ENCODE measurements at regions not wholly inside any gene's neighbourhood (a gene's known extent, or its start where the extent isn't known, plus 50 kb on each side); places are given as distances from the start of the nearest gene placed in this dataset.

- TF ChIP-seq CTCF (IDR thresholded peaks at IDR 0.05; ENCODE audit: extremely low read depth, missing control alignments) = no peak
- no peak for DNase-seq (ENCODE audit: low spot score)
Measured at GRCh38 chr5:27938989-27939388, 900.6 kb upstream of the CDH9 start.

GRCh38 chr5:27928060-27928459 lies 889.7 kb upstream of the CDH9 start:
- no peak for DNase-seq (ENCODE audit: low spot score)
- no peak for TF ChIP-seq CTCF (IDR thresholded peaks at IDR 0.05; ENCODE audit: extremely low read depth, missing control alignments)

- no peak for DNase-seq (ENCODE audit: low spot score)
Measured at GRCh38 chr5:27911216-27911615, 872.8 kb upstream of the CDH9 start.

GRCh38 chr5:27908341-27908740 lies 870.0 kb upstream of the CDH9 start:
- TF ChIP-seq CTCF (IDR thresholded peaks at IDR 0.05; ENCODE audit: extremely low read depth, missing control alignments) = no peak
- no peak for DNase-seq (ENCODE audit: low spot score)

More at GRCh38 chr5:27911216-27911615, 872.8 kb upstream of the CDH9 start:
- TF ChIP-seq CTCF (IDR thresholded peaks at IDR 0.05; ENCODE audit: extremely low read depth, missing control alignments) = no peak

- no peak for DNase-seq (ENCODE audit: low spot score)
Measured at GRCh38 chr5:27906931-27907601, 868.7 kb upstream of the CDH9 start.

GRCh38 chr5:27906481-27906880 lies 868.1 kb upstream of the CDH9 start:
- no peak for DNase-seq (ENCODE audit: low spot score)
- TF ChIP-seq CTCF (IDR thresholded peaks at IDR 0.05; ENCODE audit: extremely low read depth, missing control alignments) = no peak

More at GRCh38 chr5:27906931-27907601, 868.7 kb upstream of the CDH9 start:
- TF ChIP-seq CTCF (IDR thresholded peaks at IDR 0.05; ENCODE audit: extremely low read depth, missing control alignments) = no peak

- no peak for DNase-seq (ENCODE audit: low spot score)
- no peak for TF ChIP-seq CTCF (IDR thresholded peaks at IDR 0.05; ENCODE audit: extremely low read depth, missing control alignments)
Measured at GRCh38 chr5:27900761-27901160, 862.4 kb upstream of the CDH9 start.
